Lower lobe of right lung (tissue), 2 donors: ENCODE measurements at regions not wholly inside any gene's neighbourhood (a gene's known extent, or its start where the extent isn't known, plus 50 kb on each side); places are given as distances from the start of the nearest gene placed in this dataset.
"Not testable (repeated sequence)": the region's sequence is repeated elsewhere in the genome, so short reads cannot be mapped to it uniquely, and the experiment has no call there.

ENCODE experiments used
- ATAC-seq, 2 donors: fragments of 200-7000 bp; cut with Tn5 transposase; one replicate each; pipeline ENCODE4 v1.9.1; 2020 to 2022; ENCODE audit warnings: mild to moderate bottlenecking in 2 of 2, moderate library complexity in 2 of 2
- DNase-seq: peaks from one replicate; pipeline ENCODE4 v3.0.0-alpha.2; 2020
- H3K27ac ChIP-seq: fragments of 200-600 bp; one replicate; pipeline ENCODE4 v1.8.0; 2022
- H3K27me3 ChIP-seq: fragments of 200-600 bp; one replicate; pipeline ENCODE4 v1.8.0; 2022; ENCODE audit warnings: low read depth
- H3K36me3 ChIP-seq: fragments of 200-600 bp; one replicate; pipeline ENCODE4 v1.8.0; 2022; ENCODE audit warnings: mild to moderate bottlenecking
- H3K4me1 ChIP-seq: fragments of 200-600 bp; one replicate; pipeline ENCODE4 v1.8.0; 2022
- H3K4me3 ChIP-seq: fragments of 200-600 bp; one replicate; pipeline ENCODE4 v1.8.0; 2022; ENCODE audit warnings: mild to moderate bottlenecking
- H3K9me3 ChIP-seq: fragments of 200-600 bp; one replicate; pipeline ENCODE4 v1.8.0; 2022
- CTCF ChIP-seq: fragments of 200-600 bp; IDR thresholded peaks from one replicate; pipeline ENCODE4 v1.8.0; 2022; ENCODE audit warnings: antibody characterized with exemption, mild to moderate bottlenecking
- intact Hi-C: fragments of 100-400 bp; cut with DNase I; formaldehyde crosslinking; loops from one replicate; pipeline ENCODE4 v1.11.0; 2022
- donor health status: DM: no; HTN: yes; CAD: no; lungs with severe emphysema.

- H3K27me3 ChIP-seq, result peaks cover 10% of the 10 kb centered on the region
- no peak overlapping the region for H3K4me3 ChIP-seq
- TF ChIP-seq CTCF, result no peak
- no peaks in the 10 kb centered on the region for H3K36me3 ChIP-seq
- no peaks in the 10 kb centered on the region for H3K4me1 ChIP-seq
- DNase-seq (no peak), ATAC-seq (no peak)
- no peak overlapping the region for H3K27ac ChIP-seq
- intact Hi-C loops, result no loop called here
- H3K9me3 ChIP-seq, result no peaks in the 10 kb centered on the region
Observed at GRCh38 chr22:48415520-48415919, 1412.2 kb downstream of the BRD1 start.

- Histone ChIP-seq H3K36me3 (no peaks in the 10 kb centered on the region), H3K27ac (no peak overlapping the region), H3K9me3 (no peaks in the 10 kb centered on the region), H3K4me1 (no peaks in the 10 kb centered on the region), H3K27me3 (peaks cover 10% of the 10 kb centered on the region), H3K4me3 (no peak overlapping the region)
- intact Hi-C loops, result no loop called here
- no peak for DNase-seq
- peak in 1 of 2 donors; percentile 43 for ATAC-seq
- no peak for TF ChIP-seq CTCF
Observed at GRCh38 chr22:48414651-48415050, 1413.0 kb downstream of the BRD1 start.

GRCh38 chr22:48412931-48413330, 1414.7 kb downstream of the BRD1 start:
- H3K4me1 ChIP-seq, ATAC-seq, intact Hi-C loops, DNase-seq, H3K4me3 ChIP-seq, H3K9me3 ChIP-seq, H3K36me3 ChIP-seq, H3K27me3 ChIP-seq, H3K27ac ChIP-seq: not testable (repeated sequence)

- Histone ChIP-seq H3K4me1 (no peaks in the 10 kb centered on the region), H3K4me3 (no peak overlapping the region), H3K36me3 (no peaks in the 10 kb centered on the region), H3K9me3 (no peaks in the 10 kb centered on the region), H3K27me3 (peaks cover 4% of the 10 kb centered on the region), H3K27ac (no peak overlapping the region)
- intact Hi-C loops, result no loop called here
- ATAC-seq (no peak), DNase-seq (no peak)
- no peak for TF ChIP-seq CTCF
Observed at GRCh38 chr22:48410536-48410935, 1417.1 kb downstream of the BRD1 start.

- ATAC-seq, result no peak
- peaks cover 4% of the 10 kb centered on the region for H3K27me3 ChIP-seq
- no peaks in the 10 kb centered on the region for H3K4me1 ChIP-seq
Observed at GRCh38 chr22:48407256-48407955, 1420.3 kb downstream of the BRD1 start.

More at GRCh38 chr22:48407256-48407955, 1420.3 kb downstream of the BRD1 start:
- Histone ChIP-seq H3K9me3 (no peaks in the 10 kb centered on the region), H3K36me3 (no peaks in the 10 kb centered on the region), H3K27ac (no peak overlapping the region), H3K4me3 (no peak overlapping the region)
- no peak for DNase-seq
- intact Hi-C loops, result no loop called here
- no peak for TF ChIP-seq CTCF
